ENCODE measurements at regions not wholly inside any gene's neighbourhood (a gene's known extent, or its start where the extent isn't known, plus 50 kb on each side); places are given as distances from the start of the nearest gene placed in this dataset.

DNA sequence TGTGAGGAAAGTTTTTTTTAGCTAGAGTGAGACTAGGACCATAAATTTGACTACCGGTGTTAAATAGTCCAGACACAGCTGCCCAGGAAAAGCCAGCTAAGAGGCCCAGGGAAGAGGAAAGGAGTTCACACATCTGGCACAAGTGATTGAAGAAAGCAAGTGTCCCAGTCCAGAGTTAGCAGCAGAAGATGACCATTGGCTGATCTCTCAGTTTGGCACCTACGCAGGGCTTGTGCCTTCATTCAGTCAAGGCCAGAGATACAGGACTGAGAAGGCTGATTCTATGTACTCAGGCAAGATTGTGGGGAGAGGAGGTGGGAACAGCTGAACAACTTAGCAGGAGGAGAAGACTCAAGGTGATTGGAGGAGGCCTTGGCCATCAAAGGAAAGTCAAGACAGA lies 575.0 kb upstream of the KLF12 start:
- TF ChIP-seq POLR2A (IDR thresholded peaks at IDR 0.05; ENCODE audit: low read length) (no peak), GATA1 (IDR thresholded peaks at IDR 0.05; ENCODE audit: low read depth, low read length) (no peak)

All from erythroblast (primary cell).